Glutamatergic neuron (in vitro differentiated cells): ENCODE measurements at regions not wholly inside any gene's neighbourhood (a gene's known extent, or its start where the extent isn't known, plus 50 kb on each side); places are given as distances from the start of the nearest gene placed in this dataset.
A peak's percentile ranks its signal among the peaks of the same experiment; 100 is the strongest.

Experiments
- DNase-seq: peaks from one replicate; pipeline ENCODE4 v3.0.0; 2022
- H3K27ac Mint-ChIP-seq: one replicate; pipeline ENCODE4 v1.8.0; 2020; ENCODE audit warnings: mild to moderate bottlenecking, mixed read lengths, inconsistent platforms; ENCODE audit not compliant: unreplicated experiment
- H3K27me3 Mint-ChIP-seq: one replicate; pipeline ENCODE4 v1.8.0; 2020; ENCODE audit warnings: mild to moderate bottlenecking, moderate library complexity, mixed read lengths, inconsistent platforms; ENCODE audit not compliant: unreplicated experiment
- H3K36me3 Mint-ChIP-seq: one replicate; pipeline ENCODE4 v1.8.0; 2020; ENCODE audit warnings: mild to moderate bottlenecking, mixed read lengths, inconsistent platforms; ENCODE audit not compliant: unreplicated experiment
- H3K4me1 Mint-ChIP-seq: one replicate; pipeline ENCODE4 v1.8.0; 2020; ENCODE audit warnings: mild to moderate bottlenecking, low read depth, mixed read lengths, inconsistent platforms; ENCODE audit not compliant: unreplicated experiment
- H3K4me3 Mint-ChIP-seq: one replicate; pipeline ENCODE4 v1.8.0; 2020; ENCODE audit warnings: mild to moderate bottlenecking, mixed read lengths, inconsistent platforms; ENCODE audit not compliant: unreplicated experiment
- H3K9me3 Mint-ChIP-seq: one replicate; pipeline ENCODE4 v1.8.0; 2020; ENCODE audit warnings: mild to moderate bottlenecking, moderate library complexity, mixed read lengths, inconsistent platforms; ENCODE audit not compliant: unreplicated experiment
- TF ChIP-seq, protein P1 (sequence below): fragments of 200-600 bp; sonication (generic); IDR thresholded peaks from one replicate; pipeline ENCODE4 v1.5.0; 2021; ENCODE audit not compliant: partially characterized antibody, unreplicated experiment

GRCh38 chr13:78909276-78909675 lies 250.3 kb upstream of the OBI1 start:
- DNase-seq, result no peak
- Mint-ChIP-seq H3K36me3 (peaks cover 5% of the 10 kb centered on the region), H3K27ac (peak overlapping the region; percentile 13), H3K4me3 (no peak overlapping the region), H3K4me1 (peaks cover 29% of the 10 kb centered on the region), H3K27me3 (no peaks in the 10 kb centered on the region), H3K9me3 (no peaks in the 10 kb centered on the region)
- TF ChIP-seq, protein P1, sequence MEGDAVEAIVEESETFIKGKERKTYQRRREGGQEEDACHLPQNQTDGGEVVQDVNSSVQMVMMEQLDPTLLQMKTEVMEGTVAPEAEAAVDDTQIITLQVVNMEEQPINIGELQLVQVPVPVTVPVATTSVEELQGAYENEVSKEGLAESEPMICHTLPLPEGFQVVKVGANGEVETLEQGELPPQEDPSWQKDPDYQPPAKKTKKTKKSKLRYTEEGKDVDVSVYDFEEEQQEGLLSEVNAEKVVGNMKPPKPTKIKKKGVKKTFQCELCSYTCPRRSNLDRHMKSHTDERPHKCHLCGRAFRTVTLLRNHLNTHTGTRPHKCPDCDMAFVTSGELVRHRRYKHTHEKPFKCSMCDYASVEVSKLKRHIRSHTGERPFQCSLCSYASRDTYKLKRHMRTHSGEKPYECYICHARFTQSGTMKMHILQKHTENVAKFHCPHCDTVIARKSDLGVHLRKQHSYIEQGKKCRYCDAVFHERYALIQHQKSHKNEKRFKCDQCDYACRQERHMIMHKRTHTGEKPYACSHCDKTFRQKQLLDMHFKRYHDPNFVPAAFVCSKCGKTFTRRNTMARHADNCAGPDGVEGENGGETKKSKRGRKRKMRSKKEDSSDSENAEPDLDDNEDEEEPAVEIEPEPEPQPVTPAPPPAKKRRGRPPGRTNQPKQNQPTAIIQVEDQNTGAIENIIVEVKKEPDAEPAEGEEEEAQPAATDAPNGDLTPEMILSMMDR, result no peak

DNA sequence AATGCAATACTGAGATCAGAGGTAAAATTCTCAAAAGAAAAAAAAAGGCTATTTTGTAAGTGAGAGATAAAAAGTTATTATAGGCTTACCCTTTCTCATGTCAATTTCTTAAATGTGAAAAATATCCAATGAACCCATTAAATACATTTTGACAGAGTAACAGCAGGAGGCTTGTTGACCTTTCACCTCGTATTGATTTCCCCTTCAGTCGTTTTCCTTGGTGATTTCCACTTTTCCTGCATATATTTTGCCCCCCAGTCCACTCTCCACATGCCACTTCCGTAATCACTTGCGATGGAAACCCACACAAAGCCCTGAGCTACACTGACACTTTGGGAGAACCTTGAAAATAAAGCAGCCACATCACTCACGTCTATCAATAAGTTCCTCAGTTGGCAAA lies 248.1 kb upstream of the OBI1 start:
- Mint-ChIP-seq H3K27ac (peak overlapping the region; percentile 79), H3K9me3 (peaks cover 2% of the 10 kb centered on the region), H3K4me3 (peak overlapping the region; percentile 27), H3K4me1 (peaks cover 25% of the 10 kb centered on the region), H3K36me3 (peaks cover 5% of the 10 kb centered on the region), H3K27me3 (no peaks in the 10 kb centered on the region)
- TF ChIP-seq, protein P1, result no peak
- DNase-seq, result no peak

DNA sequence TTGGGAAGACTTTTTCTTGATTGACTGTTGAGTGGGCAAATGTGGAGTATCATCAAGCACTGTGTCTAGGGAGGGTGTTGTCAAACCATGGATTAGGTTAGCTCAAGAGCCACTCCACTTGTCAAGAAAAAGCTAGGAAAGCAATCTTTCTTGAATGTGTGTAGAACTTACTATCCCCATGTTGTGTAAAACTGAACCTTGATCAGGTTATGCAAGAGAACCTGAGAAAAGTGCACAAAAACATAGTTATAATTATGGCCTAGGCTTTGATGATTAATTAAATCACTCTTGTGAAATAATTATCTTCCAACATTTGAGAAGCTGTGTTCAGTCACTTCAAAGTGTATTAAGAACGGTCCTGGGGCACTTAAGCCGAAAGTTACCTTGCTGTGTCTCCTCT lies 238.2 kb upstream of the OBI1 start:
- H3K9me3 Mint-ChIP-seq, result peaks cover 4% of the 10 kb centered on the region
- peaks cover 14% of the 10 kb centered on the region for H3K36me3 Mint-ChIP-seq
- peaks cover 11% of the 10 kb centered on the region for H3K4me1 Mint-ChIP-seq
- H3K27me3 Mint-ChIP-seq, result peaks cover 3% of the 10 kb centered on the region
- TF ChIP-seq, protein P1, result no peak
- H3K27ac Mint-ChIP-seq, result no peak overlapping the region
- no peak for DNase-seq
- no peak overlapping the region for H3K4me3 Mint-ChIP-seq

GRCh38 chr13:78884571-78884970 lies 225.6 kb upstream of the OBI1 start:
- Mint-ChIP-seq H3K4me3 (no peak overlapping the region), H3K27ac (no peak overlapping the region), H3K9me3 (peaks cover 2% of the 10 kb centered on the region), H3K27me3 (no peaks in the 10 kb centered on the region), H3K4me1 (peaks cover 18% of the 10 kb centered on the region), H3K36me3 (no peaks in the 10 kb centered on the region)
- no peak for DNase-seq
- TF ChIP-seq, protein P1, result no peak

GRCh38 chr13:78881751-78882150 lies 222.8 kb upstream of the OBI1 start:
- TF ChIP-seq, protein P1, result no peak
- Mint-ChIP-seq H3K4me1 (peaks cover 18% of the 10 kb centered on the region), H3K9me3 (peaks cover 6% of the 10 kb centered on the region), H3K36me3 (no peaks in the 10 kb centered on the region), H3K4me3 (no peak overlapping the region), H3K27ac (peak overlapping the region; percentile 29), H3K27me3 (no peaks in the 10 kb centered on the region)
- DNase-seq, result no peak
